Hepatocyte (in vitro differentiated cells): ENCODE measurements at regions not wholly inside any gene's neighbourhood (a gene's known extent, or its start where the extent isn't known, plus 50 kb on each side); places are given as distances from the start of the nearest gene placed in this dataset.
"Not testable (repeated sequence)": the region's sequence is repeated elsewhere in the genome, so short reads cannot be mapped to it uniquely, and the experiment has no call there.

Source experiments
- CTCF ChIP-seq: fragments of 200-600 bp; sonication (generic); IDR thresholded peaks from 2 replicates; pipeline ENCODE4 v1.5.1; 2016; ENCODE audit warnings: antibody characterized with exemption, mild to moderate bottlenecking; ENCODE audit not compliant: poor library complexity
- EZH2 ChIP-seq: fragments of 200-600 bp; sonication (generic); IDR thresholded peaks from 2 replicates; pipeline ENCODE4 v1.6.1; 2016; ENCODE audit warnings: antibody characterized with exemption, mild to moderate bottlenecking, borderline replicate concordance

- TF ChIP-seq CTCF, EZH2: not testable (repeated sequence)
Observed at GRCh38 chr9:64444909-64445525, 840.0 kb downstream of the FOXD4L5 start.
